IMR-90 (cell line): ENCODE measurements at regions not wholly inside any gene's neighbourhood (a gene's known extent, or its start where the extent isn't known, plus 50 kb on each side); places are given as distances from the start of the nearest gene placed in this dataset.

Source experiments
- ATAC-seq: fragments of 200-7000 bp; cut with Tn5 transposase; 2 replicates; pipeline ENCODE4 v1.9.1; 2020; ENCODE audit warnings: low read depth, mild to moderate bottlenecking, moderate library complexity
- BruUV-seq: library from RNA; stranded (reverse); fragments of 400-500 nt; replicated peaks from 2 replicates; lab custom pipeline; 2021; lab: Mats Ljungman, UMichigan
- CTCF ChIA-PET: fragments of 300-600 bp; formaldehyde crosslinking; extraction: SDS; loops from one replicate; lab custom pipeline; 2021; ENCODE audit warnings: antibody characterized with exemption; lab: Yijun Ruan, JAX
- POLR2A ChIA-PET: fragments of 300-600 bp; sonication (Branson Sonifier 250); formaldehyde crosslinking; loops from one replicate; lab custom pipeline; 2022; ENCODE audit warnings: antibody characterized with exemption; ENCODE audit not compliant: unreplicated experiment; lab: Charles Lee
- DNase-seq: peaks from one replicate; pipeline ENCODE4 v3.0.0; 2013
- H2AFZ ChIP-seq: replicated peaks from 2 replicates; pipeline ENCODE3; 2013; ENCODE audit warnings: low read length, mild to moderate bottlenecking; ENCODE audit not compliant: poor library complexity
- H2AK5ac ChIP-seq: 2 replicates; pipeline ENCODE4 v1.6.1; 2013; ENCODE audit warnings: low read depth, low read length, inconsistent platforms
- H2AK9ac ChIP-seq: replicated peaks from 2 replicates; pipeline ENCODE3; 2013; ENCODE audit warnings: mild to moderate bottlenecking, low read depth, low read length, moderate library complexity; ENCODE audit not compliant: poor library complexity
- H2BK120ac ChIP-seq: 2 replicates; pipeline ENCODE4 v1.6.1; 2013; ENCODE audit warnings: low read depth, low read length, inconsistent platforms
- H2BK15ac ChIP-seq: 3 replicates; pipeline ENCODE4 v1.6.1; 2013; ENCODE audit warnings: low read depth, low read length, inconsistent platforms
- H2BK20ac ChIP-seq: 2 replicates; pipeline ENCODE4 v1.6.1; 2013; ENCODE audit warnings: low read depth, mild to moderate bottlenecking, inconsistent platforms, low read length, moderate library complexity
- H2BK5ac ChIP-seq: 2 replicates; pipeline ENCODE4 v1.6.1; 2013; ENCODE audit warnings: mild to moderate bottlenecking, low read depth, low read length, inconsistent platforms; ENCODE audit not compliant: poor library complexity, severe bottlenecking
- H3K14ac ChIP-seq: replicated peaks from 2 replicates; pipeline ENCODE4 v1.6.1; 2013; ENCODE audit warnings: low read depth, low read length, inconsistent platforms
- H3K18ac ChIP-seq: 2 replicates; pipeline ENCODE4 v1.6.1; 2013; ENCODE audit warnings: low read depth, low read length, control low read depth
- H3K23ac ChIP-seq: 2 replicates; pipeline ENCODE4 v1.6.1; 2013; ENCODE audit warnings: low read depth, low read length, inconsistent platforms
- H3K27ac ChIP-seq: 2 replicates; pipeline ENCODE4 v1.5.1; 2013; ENCODE audit warnings: mild to moderate bottlenecking, control low read depth, low read length; ENCODE audit not compliant: insufficient read depth
- H3K27me3 ChIP-seq: 2 replicates; pipeline ENCODE4 v1.6.1; 2013; ENCODE audit warnings: low read length; ENCODE audit not compliant: control insufficient read depth, insufficient read depth
- H3K36me3 ChIP-seq: 2 replicates; pipeline ENCODE4 v1.6.1; 2013; ENCODE audit warnings: low read length, mixed read lengths; ENCODE audit not compliant: control insufficient read depth, insufficient read depth
- H3K4ac ChIP-seq: 2 replicates; pipeline ENCODE4 v1.6.1; 2013; ENCODE audit warnings: low read depth, low read length, inconsistent platforms
- H3K4me1 ChIP-seq: 2 replicates; pipeline ENCODE4 v1.6.1; 2013; ENCODE audit warnings: low read length, mixed read lengths; ENCODE audit not compliant: control insufficient read depth, insufficient read depth
- H3K4me2 ChIP-seq: 2 replicates; pipeline ENCODE4 v1.6.1; 2013; ENCODE audit warnings: low read depth, mild to moderate bottlenecking, control low read depth, low read length, moderate library complexity
- H3K4me3 ChIP-seq: 2 replicates; pipeline ENCODE4 v1.5.1; 2013; ENCODE audit warnings: low read depth, mild to moderate bottlenecking, control low read depth, low read length, moderate library complexity; ENCODE audit not compliant: insufficient read depth
- H3K56ac ChIP-seq: 2 replicates; pipeline ENCODE4 v1.6.1; 2013; ENCODE audit warnings: low read length, inconsistent platforms; ENCODE audit not compliant: insufficient read depth; ENCODE audit errors: extremely low read depth
- H3K79me1 ChIP-seq, 2 experiments: 2 replicates each; pipeline ENCODE4 v1.6.1; 2013; ENCODE audit warnings: low read length in 2 of 2, inconsistent platforms in 1 of 2, low read depth in 1 of 2
- H3K9ac ChIP-seq: 2 replicates; pipeline ENCODE4 v1.6.1; 2013; ENCODE audit warnings: low read depth, low read length, control low read depth
- H3K9me1 ChIP-seq: 2 replicates; pipeline ENCODE4 v1.6.1; 2013; ENCODE audit warnings: low read length, inconsistent platforms; ENCODE audit not compliant: insufficient read depth
- H3K9me3 ChIP-seq: 2 replicates; pipeline ENCODE4 v1.6.1; 2013; ENCODE audit warnings: low read length; ENCODE audit not compliant: control insufficient read depth, insufficient read depth
- H4K20me1 ChIP-seq: 2 replicates; pipeline ENCODE4 v1.6.1; 2013; ENCODE audit warnings: low read length, inconsistent platforms; ENCODE audit not compliant: insufficient read depth
- H4K5ac ChIP-seq: 2 replicates; pipeline ENCODE4 v1.6.1; 2013; ENCODE audit warnings: mild to moderate bottlenecking, low read depth, low read length, control low read depth
- H4K8ac ChIP-seq, 2 experiments: 2 replicates each; pipeline ENCODE4 v1.6.1; 2013; ENCODE audit warnings: low read depth in 2 of 2, low read length in 2 of 2, control low read depth in 1 of 2, inconsistent platforms in 1 of 2
- H4K91ac ChIP-seq: 2 replicates; pipeline ENCODE4 v1.6.1; 2013; ENCODE audit warnings: low read depth, low read length, inconsistent platforms; ENCODE audit not compliant: insufficient read depth
- CEBPB ChIP-seq: IDR thresholded peaks from 2 replicates; pipeline ENCODE4 v1.6.1; 2012; ENCODE audit warnings: low read depth, low read length, improper control_type of control experiment
- FOS ChIP-seq: fragments of 150-350 bp; IDR thresholded peaks from 2 replicates; pipeline ENCODE4 v1.6.1; 2016; ENCODE audit warnings: low read depth, low read length
- MAZ ChIP-seq: IDR thresholded peaks from 2 replicates; pipeline ENCODE4 v1.6.1; 2012; ENCODE audit warnings: low read depth, mild to moderate bottlenecking, low read length, improper control_type of control experiment, moderate library complexity, borderline replicate concordance
- MXI1 ChIP-seq: IDR thresholded peaks from 2 replicates; pipeline ENCODE4 v1.6.1; 2012; ENCODE audit warnings: low read depth, mild to moderate bottlenecking, low read length, moderate library complexity, borderline replicate concordance
- NFE2L2 ChIP-seq: fragments of 150-350 bp; IDR thresholded peaks from 2 replicates; pipeline ENCODE4 v1.6.1; 2016; ENCODE audit warnings: low read depth, mild to moderate bottlenecking, low read length
- RCOR1 ChIP-seq: IDR thresholded peaks from 2 replicates; pipeline ENCODE4 v1.6.1; 2012; ENCODE audit warnings: mild to moderate bottlenecking, low read length, improper control_type of control experiment; ENCODE audit not compliant: insufficient replicate concordance
- WGBS, 2 experiments: methylation state at CpG; one replicate each; pipeline versions ENCODE4 v1.1.5 to v1.1.7; 2013; ENCODE audit warnings: missing lambda C conversion rate in 2 of 2; ENCODE audit not compliant: insufficient read length in 1 of 2; ENCODE audit errors: extremely low coverage in 2 of 2; 5-methylcytosine and 5-hydroxymethylcytosine counted together
- dilution Hi-C: fragments of 300-500 bp; cut with HindIII; formaldehyde crosslinking; loops from one replicate; pipeline ENCODE4 v1.14.3; 2018; ENCODE audit warnings: low sequenced_read_pairs; ENCODE audit not compliant: unreplicated experiment
- in situ Hi-C: fragments of 300-500 bp; cut with MboI; formaldehyde crosslinking; loops from 3 replicates; pipeline ENCODE4 v1.14.3; 2019; ENCODE audit warnings: low sequenced_read_pairs, inconsistent platforms, mixed read lengths
- intact Hi-C: fragments of 100-400 bp; cut with micrococcal nuclease; formaldehyde crosslinking; loops from 2 replicates; pipeline ENCODE4 v1.10.0; 2022
- TF ChIP-seq, protein P1 (sequence below): fragments of 150-350 bp; IDR thresholded peaks from 2 replicates; pipeline ENCODE4 v1.6.1; 2017; ENCODE audit warnings: mild to moderate bottlenecking, antibody characterized with exemption, low read length, low read depth
- TF ChIP-seq, protein P2 (sequence below): conservative IDR thresholded peaks from 2 replicates; pipeline ENCODE4 v1.5.1; 2012; ENCODE audit warnings: mild to moderate bottlenecking, low read depth, low read length, improper control_type of control experiment

DNA sequence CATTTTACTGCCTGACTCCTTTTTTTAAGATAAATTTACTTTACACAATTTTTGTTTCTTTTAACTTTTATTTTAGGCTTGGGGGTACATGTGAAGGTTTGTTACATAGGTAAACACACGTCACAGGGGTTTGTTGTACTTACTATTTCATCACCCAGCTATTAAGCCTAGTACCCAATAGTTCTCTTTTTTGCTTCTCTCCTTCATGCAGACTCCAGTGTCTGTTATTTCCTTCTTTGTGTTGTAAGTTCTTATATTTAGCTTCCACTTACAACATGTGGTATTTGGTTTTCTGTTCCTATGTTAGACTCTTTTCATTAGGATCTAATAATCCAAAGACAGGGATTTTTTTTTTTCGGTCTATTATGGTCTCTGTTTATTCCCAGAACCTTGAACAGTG lies 83.5 kb upstream of the CCN6 start:
- Histone ChIP-seq H3K14ac (no peak overlapping the region), H2BK20ac (no peak overlapping the region), H4K20me1 (no peaks in the 10 kb centered on the region), H2BK5ac (no peak overlapping the region), H2AFZ (no peak overlapping the region), H4K91ac (no peak overlapping the region), H3K27me3 (peaks cover 2% of the 10 kb centered on the region; the same call in 1 of the 2 replicates), H3K9me3 (no peaks in the 10 kb centered on the region), H3K9ac (no peak overlapping the region), H2AK9ac (no peak overlapping the region), H3K4me3 (no peak overlapping the region), H3K4me1 (peaks cover 9% of the 10 kb centered on the region), H3K18ac (no peak overlapping the region), H3K56ac (no peak overlapping the region), H3K4ac (no peak overlapping the region), H4K8ac (no peak overlapping the region), H2BK120ac (no peak overlapping the region), H4K5ac (no peak overlapping the region), H3K4me2 (no peak overlapping the region), H2BK15ac (no peak overlapping the region), H3K79me1 (peaks cover 0 to 6% of the 10 kb centered on the region in 2 experiments; a peak in 1 of 4 replicates), H3K9me1 (peaks cover 9% of the 10 kb centered on the region; the same call in 1 of the 2 replicates), H3K36me3 (no peaks in the 10 kb centered on the region), H3K27ac (no peak overlapping the region), H3K23ac (no peak overlapping the region), H2AK5ac (no peak overlapping the region)
- dilution Hi-C loops, result no loop called here
- TF ChIP-seq FOS, result no peak
- TF ChIP-seq, protein P1, sequence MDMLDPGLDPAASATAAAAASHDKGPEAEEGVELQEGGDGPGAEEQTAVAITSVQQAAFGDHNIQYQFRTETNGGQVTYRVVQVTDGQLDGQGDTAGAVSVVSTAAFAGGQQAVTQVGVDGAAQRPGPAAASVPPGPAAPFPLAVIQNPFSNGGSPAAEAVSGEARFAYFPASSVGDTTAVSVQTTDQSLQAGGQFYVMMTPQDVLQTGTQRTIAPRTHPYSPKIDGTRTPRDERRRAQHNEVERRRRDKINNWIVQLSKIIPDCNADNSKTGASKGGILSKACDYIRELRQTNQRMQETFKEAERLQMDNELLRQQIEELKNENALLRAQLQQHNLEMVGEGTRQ, result no peak
- no peak for TF ChIP-seq NFE2L2
- TF ChIP-seq MXI1, result no peak
- TF ChIP-seq, protein P2, sequence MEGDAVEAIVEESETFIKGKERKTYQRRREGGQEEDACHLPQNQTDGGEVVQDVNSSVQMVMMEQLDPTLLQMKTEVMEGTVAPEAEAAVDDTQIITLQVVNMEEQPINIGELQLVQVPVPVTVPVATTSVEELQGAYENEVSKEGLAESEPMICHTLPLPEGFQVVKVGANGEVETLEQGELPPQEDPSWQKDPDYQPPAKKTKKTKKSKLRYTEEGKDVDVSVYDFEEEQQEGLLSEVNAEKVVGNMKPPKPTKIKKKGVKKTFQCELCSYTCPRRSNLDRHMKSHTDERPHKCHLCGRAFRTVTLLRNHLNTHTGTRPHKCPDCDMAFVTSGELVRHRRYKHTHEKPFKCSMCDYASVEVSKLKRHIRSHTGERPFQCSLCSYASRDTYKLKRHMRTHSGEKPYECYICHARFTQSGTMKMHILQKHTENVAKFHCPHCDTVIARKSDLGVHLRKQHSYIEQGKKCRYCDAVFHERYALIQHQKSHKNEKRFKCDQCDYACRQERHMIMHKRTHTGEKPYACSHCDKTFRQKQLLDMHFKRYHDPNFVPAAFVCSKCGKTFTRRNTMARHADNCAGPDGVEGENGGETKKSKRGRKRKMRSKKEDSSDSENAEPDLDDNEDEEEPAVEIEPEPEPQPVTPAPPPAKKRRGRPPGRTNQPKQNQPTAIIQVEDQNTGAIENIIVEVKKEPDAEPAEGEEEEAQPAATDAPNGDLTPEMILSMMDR, result no peak
- TF ChIP-seq CEBPB, result no peak
- no peak for TF ChIP-seq RCOR1
- no peak for TF ChIP-seq MAZ
- no TSS peak for BruUV-seq
- DNase-seq (no peak), ATAC-seq (no peak)
- CTCF ChIA-PET, result interaction anchor here (1.2 kb wide), 1 partner anchor 9 kb away, joined by 3 read pairs; no protein-coding TSS in a partner anchor
- intact Hi-C loops, result loop anchor here (5.0 kb wide), 1 partner anchor 98 kb away; the partner anchor contains the start of gene FYN
- POLR2A ChIA-PET, result no interaction called here
- no CpG with 5 or more reads among the region's 2 CpGs for WGBS, 2 experiments
- in situ Hi-C loops, result no loop called here
